ENCODE measurements at regions not wholly inside any gene's neighbourhood (a gene's known extent, or its start where the extent isn't known, plus 50 kb on each side); places are given as distances from the start of the nearest gene placed in this dataset.
A peak's percentile ranks its signal among the peaks of the same experiment; 100 is the strongest.
"Not testable (repeated sequence)": the region's sequence is repeated elsewhere in the genome, so short reads cannot be mapped to it uniquely, and the experiment has no call there.

DNA sequence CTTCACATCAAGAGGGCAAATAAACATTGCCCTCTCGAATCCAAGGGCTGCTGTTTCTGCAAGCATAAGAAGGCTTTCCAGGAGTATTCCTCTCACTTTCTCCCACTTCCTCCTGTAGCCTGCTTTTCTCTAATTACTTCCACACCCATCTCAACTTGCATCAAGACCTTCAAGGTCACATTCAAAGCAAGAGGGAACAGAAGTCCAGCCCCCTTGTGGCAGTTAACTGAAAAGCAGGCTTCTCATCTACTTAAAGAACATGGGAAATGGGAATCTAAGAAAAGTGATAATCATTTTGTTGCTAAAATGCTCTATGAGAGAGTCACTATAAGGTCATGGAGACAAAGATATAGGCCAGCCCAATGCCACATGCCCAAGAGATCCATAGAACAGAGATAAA, 874.4 kb downstream of the KCNT2 start:
- TF ChIP-seq, protein P1, sequence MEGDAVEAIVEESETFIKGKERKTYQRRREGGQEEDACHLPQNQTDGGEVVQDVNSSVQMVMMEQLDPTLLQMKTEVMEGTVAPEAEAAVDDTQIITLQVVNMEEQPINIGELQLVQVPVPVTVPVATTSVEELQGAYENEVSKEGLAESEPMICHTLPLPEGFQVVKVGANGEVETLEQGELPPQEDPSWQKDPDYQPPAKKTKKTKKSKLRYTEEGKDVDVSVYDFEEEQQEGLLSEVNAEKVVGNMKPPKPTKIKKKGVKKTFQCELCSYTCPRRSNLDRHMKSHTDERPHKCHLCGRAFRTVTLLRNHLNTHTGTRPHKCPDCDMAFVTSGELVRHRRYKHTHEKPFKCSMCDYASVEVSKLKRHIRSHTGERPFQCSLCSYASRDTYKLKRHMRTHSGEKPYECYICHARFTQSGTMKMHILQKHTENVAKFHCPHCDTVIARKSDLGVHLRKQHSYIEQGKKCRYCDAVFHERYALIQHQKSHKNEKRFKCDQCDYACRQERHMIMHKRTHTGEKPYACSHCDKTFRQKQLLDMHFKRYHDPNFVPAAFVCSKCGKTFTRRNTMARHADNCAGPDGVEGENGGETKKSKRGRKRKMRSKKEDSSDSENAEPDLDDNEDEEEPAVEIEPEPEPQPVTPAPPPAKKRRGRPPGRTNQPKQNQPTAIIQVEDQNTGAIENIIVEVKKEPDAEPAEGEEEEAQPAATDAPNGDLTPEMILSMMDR (IDR thresholded peaks at IDR 0.05; ENCODE audit: unreplicated experiment in 3 of 3) = peak in 1 of 3 experiments; percentile 33
- H3K4me1 Mint-ChIP-seq = no peaks in the 10 kb centered on the region
- no peaks in the 10 kb centered on the region for H3K36me3 Mint-ChIP-seq (ENCODE audit: low read depth)
- no peak overlapping the region for H3K27ac Mint-ChIP-seq
- H3K9me3 Mint-ChIP-seq = no peaks in the 10 kb centered on the region
- H3K4me3 Mint-ChIP-seq = no peak overlapping the region
- H3K27me3 Mint-ChIP-seq (ENCODE audit: low read depth) = no peaks in the 10 kb centered on the region

DNA sequence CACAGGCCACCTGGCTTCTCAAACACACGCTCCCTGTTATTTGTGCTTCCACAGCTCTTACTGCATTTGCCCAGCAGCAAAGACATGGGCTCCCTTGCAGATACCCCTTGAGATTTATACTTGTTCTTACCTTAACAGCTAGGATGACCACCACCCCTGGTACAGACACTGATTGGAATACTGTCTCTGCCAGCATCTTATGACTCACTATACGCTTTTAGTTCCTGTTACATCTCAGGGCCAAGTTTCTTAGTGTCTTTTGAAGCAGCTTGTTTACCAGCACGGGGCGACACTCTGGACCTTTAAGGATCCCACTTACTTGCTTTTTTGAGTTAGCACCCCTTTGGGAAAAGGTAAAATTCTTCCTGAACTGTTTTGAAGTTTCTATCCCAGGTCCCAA, 874.8 kb downstream of the KCNT2 start:
- Mint-ChIP-seq H3K9me3 (no peaks in the 10 kb centered on the region), H3K4me1 (no peaks in the 10 kb centered on the region), H3K4me3 (no peak overlapping the region), H3K27me3 (ENCODE audit: low read depth) (no peaks in the 10 kb centered on the region), H3K36me3 (ENCODE audit: low read depth) (no peaks in the 10 kb centered on the region), H3K27ac (no peak overlapping the region)
- TF ChIP-seq, protein P1 (IDR thresholded peaks at IDR 0.05; ENCODE audit: unreplicated experiment in 3 of 3) = no peak

DNA sequence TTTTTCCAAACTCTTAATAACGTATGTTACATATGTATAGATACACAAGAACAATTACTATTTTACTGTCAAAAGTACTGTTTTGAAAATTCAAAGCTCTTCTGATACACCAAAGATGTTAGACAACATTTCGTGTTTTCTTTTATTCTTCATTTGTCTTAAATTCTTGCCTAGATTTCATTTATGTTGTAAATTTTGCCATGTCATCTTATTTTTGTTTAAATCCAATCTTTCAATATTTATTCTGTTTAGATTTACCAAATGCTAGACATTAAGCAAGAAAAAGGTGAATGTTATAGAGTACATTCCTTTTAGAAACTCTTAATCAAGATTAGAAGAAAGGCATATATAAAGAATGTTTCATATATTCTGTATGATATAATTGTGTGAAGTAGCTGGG, 876.9 kb downstream of the KCNT2 start:
- no peak overlapping the region for H3K4me3 Mint-ChIP-seq
- H3K9me3 Mint-ChIP-seq = no peaks in the 10 kb centered on the region
- H3K36me3 Mint-ChIP-seq (ENCODE audit: low read depth) = no peaks in the 10 kb centered on the region
- H3K27me3 Mint-ChIP-seq (ENCODE audit: low read depth) = no peaks in the 10 kb centered on the region
- TF ChIP-seq, protein P1 (IDR thresholded peaks at IDR 0.05; ENCODE audit: unreplicated experiment in 3 of 3) = no peak
- H3K27ac Mint-ChIP-seq = no peak overlapping the region
- H3K4me1 Mint-ChIP-seq = no peaks in the 10 kb centered on the region

DNA sequence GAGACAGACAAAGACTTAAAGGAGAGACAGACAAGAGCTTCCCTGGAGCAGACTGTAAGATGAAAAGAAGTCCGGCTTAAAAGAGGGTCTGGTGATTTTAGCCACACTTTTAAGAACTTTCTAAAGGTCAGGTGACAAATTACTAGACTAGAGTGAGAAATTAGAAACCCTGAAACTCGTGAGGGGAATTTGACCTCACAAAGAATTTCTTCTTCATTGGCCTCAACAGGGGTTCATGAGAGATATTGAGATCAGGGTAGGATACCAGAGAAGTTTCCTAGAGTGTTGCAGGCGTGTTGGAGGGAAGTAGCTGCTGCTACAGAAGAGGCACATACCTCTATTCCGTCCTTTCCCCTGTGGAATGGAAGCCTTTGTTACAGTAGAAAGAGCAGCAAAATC, 884.4 kb downstream of the KCNT2 start:
- Mint-ChIP-seq H3K27me3 (ENCODE audit: low read depth) (peaks cover 7% of the 10 kb centered on the region), H3K4me3 (no peak overlapping the region), H3K9me3 (no peaks in the 10 kb centered on the region), H3K36me3 (ENCODE audit: low read depth) (no peaks in the 10 kb centered on the region), H3K27ac (no peak overlapping the region), H3K4me1 (no peaks in the 10 kb centered on the region)
- TF ChIP-seq, protein P1 (IDR thresholded peaks at IDR 0.05; ENCODE audit: unreplicated experiment in 3 of 3) = no peak

DNA sequence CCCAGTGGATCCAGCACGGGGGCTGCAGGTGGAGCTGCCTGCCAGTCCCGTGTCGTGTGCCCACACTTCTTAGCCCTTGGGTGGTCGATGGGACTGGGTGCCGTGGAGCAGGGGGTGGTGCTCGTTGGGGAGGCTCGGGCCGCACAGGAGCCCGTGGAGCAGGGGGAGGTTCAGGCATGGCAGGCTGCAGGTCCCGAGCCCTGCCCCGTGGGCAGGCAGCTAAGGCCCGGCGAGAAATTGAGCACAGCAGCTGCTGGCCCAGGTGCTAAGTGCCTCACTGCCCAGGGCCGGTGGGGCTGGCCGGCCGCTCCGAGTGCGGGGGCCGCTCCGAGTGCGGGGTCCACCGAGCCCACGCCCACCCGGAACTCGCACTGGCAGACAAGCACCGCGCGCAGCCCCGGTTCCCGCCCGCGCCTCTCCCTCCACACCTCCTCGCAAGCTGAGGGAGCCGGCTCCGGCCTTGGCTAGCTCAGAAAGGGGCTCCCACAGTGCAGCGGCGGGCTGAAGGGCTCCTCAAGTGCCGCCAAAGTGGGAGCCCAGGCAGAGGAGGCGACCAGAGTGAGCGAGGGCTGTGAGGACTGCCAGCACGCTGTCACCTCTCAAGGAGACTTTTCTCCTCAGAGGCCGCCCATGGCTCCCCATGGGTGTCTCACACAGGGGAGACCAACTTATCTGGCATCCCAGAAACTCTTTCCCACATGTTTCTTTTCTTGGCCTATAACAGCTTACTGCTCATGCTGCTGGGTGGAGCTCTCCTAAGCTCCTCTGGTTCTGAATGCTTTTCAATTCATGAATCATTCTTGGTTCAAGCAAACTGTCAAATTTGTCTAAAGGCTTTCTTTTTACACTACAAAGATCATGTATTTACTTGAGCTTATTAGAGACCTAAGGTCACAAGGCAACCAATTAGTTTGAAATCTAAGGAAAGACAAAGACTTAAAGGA, 885.1 kb downstream of the KCNT2 start:
- not testable (repeated sequence) for H3K27me3 Mint-ChIP-seq (ENCODE audit: low read depth); H3K4me1 Mint-ChIP-seq; H3K4me3 Mint-ChIP-seq; H3K27ac Mint-ChIP-seq; H3K9me3 Mint-ChIP-seq; H3K36me3 Mint-ChIP-seq (ENCODE audit: low read depth)

DNA sequence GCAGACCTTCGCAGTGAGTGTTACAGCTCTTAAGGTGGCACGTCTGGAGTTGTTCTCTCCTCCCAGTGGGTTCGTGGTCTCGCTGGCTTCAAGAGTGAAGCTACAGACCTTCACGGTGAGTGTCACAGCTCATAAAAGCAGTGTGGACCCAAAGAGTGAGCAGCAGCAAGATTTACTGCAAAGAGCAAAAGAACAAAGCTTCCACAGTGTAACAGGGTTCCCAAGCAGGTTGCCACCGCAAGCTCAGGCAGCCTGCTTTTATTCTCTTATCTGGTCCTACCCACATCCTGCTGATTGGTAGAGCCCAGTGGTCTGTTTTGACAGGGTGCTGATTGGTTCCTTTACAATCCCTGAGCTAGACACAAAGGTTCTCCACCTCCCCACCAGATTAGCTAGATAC, 886.1 kb downstream of the KCNT2 start:
- not testable (repeated sequence) for H3K27ac Mint-ChIP-seq, H3K4me3 Mint-ChIP-seq

More for the DNA sequence above, 886.1 kb downstream of the KCNT2 start:
- H3K4me1 Mint-ChIP-seq; H3K9me3 Mint-ChIP-seq; H3K36me3 Mint-ChIP-seq (ENCODE audit: low read depth); H3K27me3 Mint-ChIP-seq (ENCODE audit: low read depth): not testable (repeated sequence)
